Muscle of leg (tissue), 3 donors: ENCODE measurements at regions not wholly inside any gene's neighbourhood (a gene's known extent, or its start where the extent isn't known, plus 50 kb on each side); places are given as distances from the start of the nearest gene placed in this dataset.

Experiments
- DNase-seq: peaks from one replicate; pipeline ENCODE4 v3.0.0; 2013
- H3K27ac ChIP-seq: one replicate; pipeline ENCODE4 v1.5.1; 2013; ENCODE audit warnings: mild to moderate bottlenecking, low read length, control low read depth
- H3K27me3 ChIP-seq: one replicate; pipeline ENCODE4 v1.6.1; 2013; ENCODE audit warnings: low read length; ENCODE audit not compliant: control insufficient read depth, insufficient read depth
- H3K36me3 ChIP-seq: one replicate; pipeline ENCODE4 v1.6.1; 2013; ENCODE audit warnings: low read length; ENCODE audit not compliant: control insufficient read depth, insufficient read depth
- H3K4me1 ChIP-seq: one replicate; pipeline ENCODE4 v1.6.1; 2013; ENCODE audit warnings: low read length; ENCODE audit not compliant: control insufficient read depth, insufficient read depth
- H3K4me3 ChIP-seq: one replicate; pipeline ENCODE4 v1.5.1; 2013; ENCODE audit warnings: low read length, control low read depth
- H3K9me3 ChIP-seq: replicated peaks from 2 replicates; pipeline ENCODE4 v1.6.1; 2013; ENCODE audit warnings: low read depth, low read length; ENCODE audit not compliant: control insufficient read depth
- WGBS: methylation state at CpG from one replicate; pipeline ENCODE4 v1.1.5; 2013; ENCODE audit warnings: missing lambda C conversion rate; ENCODE audit not compliant: insufficient coverage; 5-methylcytosine and 5-hydroxymethylcytosine counted together

GRCh38 chr11:112606656-112607055 is 346.0 kb upstream of the PLET1 start:
- no peaks in the 10 kb centered on the region for H3K27me3 ChIP-seq
- no peak overlapping the region for H3K27ac ChIP-seq
- no peak for DNase-seq
- no peaks in the 10 kb centered on the region for H3K36me3 ChIP-seq
- H3K4me1 ChIP-seq = peaks cover 9% of the 10 kb centered on the region
- H3K4me3 ChIP-seq = no peak overlapping the region
- WGBS = 94% methylated on average over 2 of the region's 2 CpGs
- no peaks in the 10 kb centered on the region for H3K9me3 ChIP-seq

GRCh38 chr11:112608509-112608908 is 347.8 kb upstream of the PLET1 start:
- no peak overlapping the region for H3K4me3 ChIP-seq
- DNase-seq = no peak
- H3K27ac ChIP-seq = no peak overlapping the region
- no CpG with 5 or more reads among the region's 3 CpGs for WGBS
- H3K9me3 ChIP-seq = no peaks in the 10 kb centered on the region
- no peaks in the 10 kb centered on the region for H3K27me3 ChIP-seq
- no peaks in the 10 kb centered on the region for H3K36me3 ChIP-seq
- H3K4me1 ChIP-seq = peaks cover 25% of the 10 kb centered on the region

- H3K9me3 ChIP-seq = no peaks in the 10 kb centered on the region
- no peak for DNase-seq
- H3K27ac ChIP-seq = no peak overlapping the region
- no peak overlapping the region for H3K4me3 ChIP-seq
- no peaks in the 10 kb centered on the region for H3K27me3 ChIP-seq
- H3K4me1 ChIP-seq = peaks cover 30% of the 10 kb centered on the region
- H3K36me3 ChIP-seq = no peaks in the 10 kb centered on the region
Observed at GRCh38 chr11:112610494-112610893, 349.8 kb upstream of the PLET1 start.

- Histone ChIP-seq H3K9me3 (no peaks in the 10 kb centered on the region), H3K36me3 (no peaks in the 10 kb centered on the region), H3K27ac (peak overlapping the region; percentile 58), H3K27me3 (no peaks in the 10 kb centered on the region), H3K4me3 (no peak overlapping the region), H3K4me1 (peaks cover 30% of the 10 kb centered on the region)
- whole genome bisulfite sequencing = 59% methylated on average over 3 of the region's 6 CpGs
- peak; percentile 79 for DNase-seq
Observed at GRCh38 chr11:112610996-112611750, 350.0 kb upstream of the NCAM1 start.

GRCh38 chr11:112611771-112612170 is 349.4 kb upstream of the NCAM1 start:
- Histone ChIP-seq H3K27ac (peak overlapping the region; percentile 58), H3K27me3 (no peaks in the 10 kb centered on the region), H3K4me3 (no peak overlapping the region), H3K36me3 (no peaks in the 10 kb centered on the region), H3K9me3 (no peaks in the 10 kb centered on the region), H3K4me1 (peaks cover 30% of the 10 kb centered on the region)
- DNase-seq = no peak
- WGBS = 20% methylated on average over 2 of the region's 7 CpGs

GRCh38 chr11:112612250-112612849 is 348.9 kb upstream of the NCAM1 start:
- Histone ChIP-seq H3K36me3 (no peaks in the 10 kb centered on the region), H3K27me3 (no peaks in the 10 kb centered on the region), H3K9me3 (no peaks in the 10 kb centered on the region), H3K4me3 (no peak overlapping the region), H3K27ac (peak overlapping the region; percentile 60), H3K4me1 (peaks cover 30% of the 10 kb centered on the region)
- WGBS = 10% methylated on average over 2 of the region's 5 CpGs
- peak; percentile 81 for DNase-seq

GRCh38 chr11:112613051-112613972 is 347.9 kb upstream of the NCAM1 start:
- peak; percentile 90 for DNase-seq
- H3K36me3 ChIP-seq = no peaks in the 10 kb centered on the region
- WGBS = 0% methylated on average over 2 of the region's 8 CpGs
- H3K27ac ChIP-seq = peak overlapping the region; percentile 60
- peaks cover 30% of the 10 kb centered on the region for H3K4me1 ChIP-seq
- H3K27me3 ChIP-seq = peaks cover 1% of the 10 kb centered on the region
- H3K4me3 ChIP-seq = no peak overlapping the region
- H3K9me3 ChIP-seq = no peaks in the 10 kb centered on the region

GRCh38 chr11:112614605-112615004 is 346.6 kb upstream of the NCAM1 start:
- Histone ChIP-seq H3K4me1 (peaks cover 30% of the 10 kb centered on the region), H3K9me3 (no peaks in the 10 kb centered on the region), H3K27me3 (peaks cover 4% of the 10 kb centered on the region), H3K4me3 (no peak overlapping the region), H3K36me3 (no peaks in the 10 kb centered on the region), H3K27ac (no peak overlapping the region)
- WGBS = no CpG with 5 or more reads among the region's 1 CpG
- no peak for DNase-seq

- no peak overlapping the region for H3K27ac ChIP-seq
- peaks cover 30% of the 10 kb centered on the region for H3K4me1 ChIP-seq
- peaks cover 4% of the 10 kb centered on the region for H3K27me3 ChIP-seq
- no peak for DNase-seq
- H3K4me3 ChIP-seq = no peak overlapping the region
- no peaks in the 10 kb centered on the region for H3K36me3 ChIP-seq
- no peaks in the 10 kb centered on the region for H3K9me3 ChIP-seq
Observed at GRCh38 chr11:112615238-112615637, 346.0 kb upstream of the NCAM1 start.

- Histone ChIP-seq H3K4me1 (peaks cover 29% of the 10 kb centered on the region), H3K27me3 (peaks cover 4% of the 10 kb centered on the region), H3K27ac (no peak overlapping the region), H3K9me3 (no peaks in the 10 kb centered on the region), H3K4me3 (no peak overlapping the region), H3K36me3 (no peaks in the 10 kb centered on the region)
- DNase-seq = no peak
Observed at GRCh38 chr11:112615891-112616290, 345.3 kb upstream of the NCAM1 start.
